H9 (cell line): ENCODE measurements at regions not wholly inside any gene's neighbourhood (a gene's known extent, or its start where the extent isn't known, plus 50 kb on each side); places are given as distances from the start of the nearest gene placed in this dataset.

Experiments used
- DNase-seq: peaks from one replicate; pipeline ENCODE4 v3.0.0-alpha.2; 2017
- H2AFZ ChIP-seq: one replicate; pipeline ENCODE4 v1.6.1; 2013; ENCODE audit warnings: mild to moderate bottlenecking, low read length, control low read depth, moderate library complexity
- H2AK5ac ChIP-seq: 2 replicates; pipeline ENCODE4 v1.6.1; 2013; ENCODE audit warnings: low read length, control low read depth, mixed read lengths; ENCODE audit not compliant: insufficient read length
- H2BK120ac ChIP-seq: one replicate; pipeline ENCODE4 v1.6.1; 2013; ENCODE audit warnings: low read depth, mild to moderate bottlenecking, low read length, control low read depth, inconsistent platforms; ENCODE audit not compliant: poor library complexity, severe bottlenecking
- H2BK12ac ChIP-seq: 2 replicates; pipeline ENCODE4 v1.6.1; 2013; ENCODE audit warnings: low read length, control low read depth, mixed read lengths, low read depth; ENCODE audit not compliant: insufficient read length
- H2BK15ac ChIP-seq: 2 replicates; pipeline ENCODE4 v1.6.1; 2013; ENCODE audit warnings: low read depth, low read length, control low read depth
- H2BK20ac ChIP-seq: one replicate; pipeline ENCODE4 v1.6.1; 2013; ENCODE audit warnings: low read depth, mild to moderate bottlenecking, low read length, control low read depth, inconsistent platforms; ENCODE audit not compliant: poor library complexity, severe bottlenecking
- H2BK5ac ChIP-seq: 2 replicates; pipeline ENCODE4 v1.6.1; 2013; ENCODE audit warnings: low read length, control low read depth, mixed read lengths; ENCODE audit not compliant: insufficient read length
- H3K14ac ChIP-seq: 2 replicates; pipeline ENCODE4 v1.6.1; 2013; ENCODE audit warnings: low read length, control low read depth; ENCODE audit not compliant: insufficient read depth
- H3K18ac ChIP-seq: 2 replicates; pipeline ENCODE4 v1.6.1; 2013; ENCODE audit warnings: low read depth, mild to moderate bottlenecking, mixed read lengths, low read length, control low read depth; ENCODE audit not compliant: insufficient read length
- H3K23ac ChIP-seq: 2 replicates; pipeline ENCODE4 v1.6.1; 2013; ENCODE audit warnings: low read length, control low read depth, mixed read lengths, low read depth; ENCODE audit not compliant: insufficient read length
- H3K23me2 ChIP-seq: 2 replicates; pipeline ENCODE4 v1.6.1; 2013; ENCODE audit warnings: low read depth, mild to moderate bottlenecking, mixed read lengths, low read length, control low read depth; ENCODE audit not compliant: insufficient read length, poor library complexity, severe bottlenecking
- H3K27ac ChIP-seq: 2 replicates; pipeline ENCODE4 v1.5.1; 2013; ENCODE audit warnings: low read length, control low read depth, mixed read lengths, low read depth; ENCODE audit not compliant: insufficient read length
- H3K27me3 ChIP-seq: 2 replicates; pipeline ENCODE4 v1.6.1; 2013; ENCODE audit warnings: low read length, control low read depth, inconsistent platforms; ENCODE audit not compliant: insufficient read depth
- H3K4ac ChIP-seq: 2 replicates; pipeline ENCODE4 v1.6.1; 2013; ENCODE audit warnings: low read depth, mild to moderate bottlenecking, control low read depth, inconsistent platforms, low read length, moderate library complexity
- H3K4me1 ChIP-seq: 2 replicates; pipeline ENCODE4 v1.6.1; 2013; ENCODE audit warnings: low read length, control low read depth, inconsistent platforms; ENCODE audit not compliant: insufficient read depth
- H3K4me2 ChIP-seq: 2 replicates; pipeline ENCODE4 v1.6.1; 2013; ENCODE audit warnings: low read length, control low read depth, mixed read lengths; ENCODE audit not compliant: insufficient read length, insufficient read depth
- H3K56ac ChIP-seq: 2 replicates; pipeline ENCODE4 v1.6.1; 2013; ENCODE audit warnings: low read depth, mild to moderate bottlenecking, mixed read lengths, low read length, control low read depth; ENCODE audit not compliant: insufficient read length
- H3K79me1 ChIP-seq: 2 replicates; pipeline ENCODE4 v1.6.1; 2013; ENCODE audit warnings: low read depth, mild to moderate bottlenecking, moderate library complexity, low read length, control low read depth, inconsistent platforms; ENCODE audit not compliant: insufficient read depth, poor library complexity, severe bottlenecking
- H3K79me2 ChIP-seq: 2 replicates; pipeline ENCODE4 v1.6.1; 2013; ENCODE audit warnings: low read length, control low read depth, inconsistent platforms; ENCODE audit not compliant: insufficient read depth
- H3K9ac ChIP-seq: 2 replicates; pipeline ENCODE4 v1.6.1; 2013; ENCODE audit warnings: low read length, control low read depth, mixed read lengths; ENCODE audit not compliant: insufficient read length; ENCODE audit errors: extremely low read depth
- H3K9me3 ChIP-seq: one replicate; pipeline ENCODE4 v1.6.1; 2013; ENCODE audit warnings: low read depth, low read length, inconsistent platforms; ENCODE audit not compliant: control insufficient read depth
- H3T11ph ChIP-seq: one replicate; pipeline ENCODE4 v1.6.1; 2013; ENCODE audit warnings: mild to moderate bottlenecking, low read length, control low read depth, inconsistent platforms
- H4K20me1 ChIP-seq: one replicate; pipeline ENCODE4 v1.6.1; 2013; ENCODE audit not compliant: control insufficient read depth, insufficient read length, insufficient read depth
- H4K5ac ChIP-seq: 2 replicates; pipeline ENCODE4 v1.6.1; 2013; ENCODE audit warnings: low read depth, mild to moderate bottlenecking, mixed read lengths, low read length, control low read depth; ENCODE audit not compliant: insufficient read length
- H4K8ac ChIP-seq: replicated peaks from 2 replicates; pipeline ENCODE4 v1.6.1; 2013; ENCODE audit warnings: low read length, control low read depth, mixed read lengths, low read depth; ENCODE audit not compliant: insufficient read length
- H4K91ac ChIP-seq: 2 replicates; pipeline ENCODE4 v1.6.1; 2013; ENCODE audit warnings: low read depth, mild to moderate bottlenecking, moderate library complexity, mixed read lengths, low read length, control low read depth; ENCODE audit not compliant: insufficient read length
- H3K27ac Mint-ChIP-seq, 3 experiments: 2 replicates in 2 of 3; 3 replicates in 1 of 3; pipeline ENCODE4 v1.8.0; 2020 to 2021; ENCODE audit warnings: mixed read lengths in 3 of 3, mild to moderate bottlenecking in 1 of 3, moderate library complexity in 1 of 3
- H3K27me3 Mint-ChIP-seq: 2 replicates; pipeline ENCODE4 v1.8.0; 2021; ENCODE audit warnings: low read depth, mild to moderate bottlenecking, moderate library complexity, mixed read lengths
- H3K36me3 Mint-ChIP-seq, 3 experiments: 2 replicates in 2 of 3; 3 replicates in 1 of 3; pipeline ENCODE4 v1.8.0; 2020 to 2021; ENCODE audit warnings: low read depth in 3 of 3, mixed read lengths in 3 of 3; ENCODE audit not compliant: insufficient read depth in 1 of 3
- H3K4me1 Mint-ChIP-seq, 2 experiments: 2 replicates each; pipeline ENCODE4 v1.8.0; 2020; ENCODE audit warnings: mixed read lengths in 2 of 2
- H3K4me3 Mint-ChIP-seq, 2 experiments: 2 replicates in 1 of 2; 3 replicates in 1 of 2; pipeline ENCODE4 v1.8.0; 2020 to 2021; ENCODE audit warnings: mild to moderate bottlenecking in 2 of 2, mixed read lengths in 2 of 2, moderate library complexity in 1 of 2
- H3K9me3 Mint-ChIP-seq, 2 experiments: 2 replicates in 1 of 2; 3 replicates in 1 of 2; pipeline ENCODE4 v1.8.0; 2020; ENCODE audit warnings: mild to moderate bottlenecking in 2 of 2, mixed read lengths in 2 of 2, moderate library complexity in 1 of 2
- CTCF ChIP-seq: fragments of 200-600 bp; sonication (generic); conservative IDR thresholded peaks from 3 replicates; pipeline ENCODE4 v1.8.0; 2021; ENCODE audit warnings: antibody characterized with exemption, mild to moderate bottlenecking
- WGBS: extraction: QIAGEN DNeasy Blood & Tissue Kit; methylation state at CpG from one replicate; pipeline ENCODE4 v1.1.7; 2013; ENCODE audit warnings: missing lambda C conversion rate, low lambda C conversion rate, mixed read lengths; ENCODE audit not compliant: insufficient read length; ENCODE audit errors: extremely low coverage; 5-methylcytosine and 5-hydroxymethylcytosine counted together

- Histone ChIP-seq H3K27me3 (no peaks in the 10 kb centered on the region), H2BK12ac (no peak overlapping the region), H3K4me1 (no peaks in the 10 kb centered on the region), H2AFZ (no peak overlapping the region), H3K79me1 (no peaks in the 10 kb centered on the region), H3K23me2 (no peaks in the 10 kb centered on the region), H2BK20ac (no peak overlapping the region), H3K18ac (no peak overlapping the region), H2BK120ac (no peak overlapping the region), H2BK15ac (no peak overlapping the region), H3K9me3 (no peaks in the 10 kb centered on the region), H3K27ac (no peak overlapping the region), H4K5ac (no peak overlapping the region), H2AK5ac (no peak overlapping the region), H3T11ph (no peak overlapping the region), H4K91ac (no peak overlapping the region), H2BK5ac (no peak overlapping the region), H3K79me2 (no peaks in the 10 kb centered on the region), H4K20me1 (no peaks in the 10 kb centered on the region), H3K56ac (no peak overlapping the region), H3K14ac (no peak overlapping the region), H3K4me2 (no peak overlapping the region), H4K8ac (no peak overlapping the region), H3K4ac (no peak overlapping the region), H3K23ac (no peak overlapping the region), H3K9ac (no peak overlapping the region)
- DNase-seq, result no peak
- no peaks in the 10 kb centered on the region for H3K36me3 Mint-ChIP-seq
- no peak overlapping the region for H3K27ac Mint-ChIP-seq
- H3K4me1 Mint-ChIP-seq, result 0 out of 4 replicates have a peak, but pooled peaks cover 0 to 3% of the 10 kb centered on the region in 2 experiments
- no peak overlapping the region for H3K4me3 Mint-ChIP-seq
- WGBS, result no CpG with 5 or more reads among the region's 4 CpGs
- no peak for TF ChIP-seq CTCF
- no peaks in the 10 kb centered on the region for H3K9me3 Mint-ChIP-seq
- H3K27me3 Mint-ChIP-seq, result no peaks in the 10 kb centered on the region
These were observed 134.9 kb downstream of the C4orf33 start for GRCh38 chr4:129230846-129231245.
